Fibroblast of pulmonary artery (primary cell): ENCODE measurements at regions not wholly inside any gene's neighbourhood (a gene's known extent, or its start where the extent isn't known, plus 50 kb on each side); places are given as distances from the start of the nearest gene placed in this dataset.
"Not testable (repeated sequence)": the region's sequence is repeated elsewhere in the genome, so short reads cannot be mapped to it uniquely, and the experiment has no call there.

Source experiments
- DNase-seq: peaks from one replicate; pipeline ENCODE4 v3.0.0-alpha.2; 2010; ENCODE audit warnings: low read depth
- H3K4me3 ChIP-seq: replicated peaks from 2 replicates; pipeline ENCODE4 v1.5.1; 2011; ENCODE audit warnings: low read depth, mild to moderate bottlenecking, control low read depth, low read length, moderate library complexity
- CTCF ChIP-seq: IDR thresholded peaks from 2 replicates; pipeline ENCODE4 v1.5.1; 2011; ENCODE audit warnings: mild to moderate bottlenecking, control low read depth, low read length, inconsistent platforms; ENCODE audit errors: missing control alignments

- no peak for TF ChIP-seq CTCF
- no peak overlapping the region for H3K4me3 ChIP-seq
- no peak for DNase-seq
Observed at GRCh38 chr22:49657275-49657973, 170.2 kb downstream of the BRD1 start.

- DNase-seq, H3K4me3 ChIP-seq: not testable (repeated sequence)
Observed at GRCh38 chr22:49656883-49657274, 170.8 kb downstream of the BRD1 start.

- no peak for DNase-seq
- TF ChIP-seq CTCF: no peak
- no peak overlapping the region for H3K4me3 ChIP-seq
Observed at GRCh38 chr22:49656291-49656851, 171.3 kb downstream of the BRD1 start.

GRCh38 chr22:49655168-49655812 lies 172.4 kb downstream of the BRD1 start:
- no peak for TF ChIP-seq CTCF
- DNase-seq: no peak
- no peak overlapping the region for H3K4me3 ChIP-seq

- DNase-seq: no peak
- H3K4me3 ChIP-seq: no peak overlapping the region
- TF ChIP-seq CTCF: no peak
Observed at GRCh38 chr22:49650336-49651241, 177.1 kb downstream of the BRD1 start.

- H3K4me3 ChIP-seq: no peak overlapping the region
- TF ChIP-seq CTCF: no peak
- DNase-seq: no peak
Observed at GRCh38 chr22:49649166-49650068, 178.3 kb downstream of the BRD1 start.
